ENCODE measurements at regions not wholly inside any gene's neighbourhood (a gene's known extent, or its start where the extent isn't known, plus 50 kb on each side); places are given as distances from the start of the nearest gene placed in this dataset.
"Not testable (repeated sequence)": the region's sequence is repeated elsewhere in the genome, so short reads cannot be mapped to it uniquely, and the experiment has no call there.

DNA sequence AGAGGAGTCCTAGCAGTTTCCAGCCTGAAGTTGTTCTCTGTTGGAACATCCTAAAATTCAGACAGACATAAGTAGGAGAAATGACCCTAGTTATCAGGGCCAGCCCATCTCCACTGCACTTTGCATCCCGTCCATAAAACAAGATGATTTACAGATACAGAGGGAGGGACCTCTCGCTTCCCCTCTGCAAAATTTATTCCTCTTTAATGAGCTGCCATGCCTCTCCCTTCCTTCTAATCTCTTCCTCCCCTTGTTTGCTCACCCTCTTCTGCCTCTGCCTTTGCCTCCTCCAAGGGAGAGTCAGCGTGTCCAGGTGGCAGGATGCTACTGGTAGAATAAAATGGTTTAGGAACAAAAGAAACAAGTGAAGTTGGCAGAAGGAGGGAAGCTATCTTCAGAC lies 351.3 kb downstream of the SOX9 start:
- DNase-seq (ENCODE audit: low spot score): peak; percentile 22

DNA sequence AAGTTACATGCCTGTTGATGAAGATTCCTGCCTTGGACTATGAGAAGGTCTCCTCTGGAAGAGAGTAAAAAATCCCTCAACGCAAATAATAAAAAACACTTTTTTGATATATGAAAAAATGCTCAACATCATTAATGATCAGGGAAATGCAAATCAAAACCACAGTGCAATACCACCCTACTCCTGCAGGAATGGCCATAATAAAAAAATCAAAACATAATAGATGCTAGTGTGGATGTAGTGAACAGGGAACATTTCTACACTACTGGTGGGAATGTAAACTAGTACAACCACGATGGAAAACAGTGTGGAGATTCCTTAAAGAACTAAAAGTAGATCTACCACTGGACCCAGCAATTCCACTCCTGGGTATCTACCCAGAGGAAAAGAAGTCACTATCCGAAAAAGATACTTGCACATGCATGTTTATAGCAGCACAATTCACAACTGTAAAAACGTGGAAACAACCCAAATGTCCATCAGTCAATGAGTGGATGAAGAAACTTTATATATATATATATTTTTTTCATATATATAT lies 352.1 kb downstream of the SOX9 start:
- not testable (repeated sequence) for DNase-seq (ENCODE audit: low spot score)

GRCh38 chr17:72474243-72474642 lies 353.4 kb downstream of the SOX9 start:
- DNase-seq (ENCODE audit: low spot score): no peak

- DNase-seq (ENCODE audit: low spot score): no peak
Observed at GRCh38 chr17:72474719-72475477, 354.1 kb downstream of the SOX9 start.

GRCh38 chr17:72476134-72476533 lies 355.3 kb downstream of the SOX9 start:
- DNase-seq (ENCODE audit: low spot score): no peak

- DNase-seq (ENCODE audit: low spot score): no peak
Observed at GRCh38 chr17:72476575-72476986, 355.8 kb downstream of the SOX9 start.

- DNase-seq (ENCODE audit: low spot score): no peak
Observed at GRCh38 chr17:72477491-72477890, 356.7 kb downstream of the SOX9 start.

GRCh38 chr17:72479113-72479512 lies 358.3 kb downstream of the SOX9 start:
- DNase-seq (ENCODE audit: low spot score): no peak

GRCh38 chr17:72481572-72481971 lies 360.8 kb downstream of the SOX9 start:
- DNase-seq (ENCODE audit: low spot score): no peak

GRCh38 chr17:72485596-72485995 lies 364.8 kb downstream of the SOX9 start:
- DNase-seq (ENCODE audit: low spot score): no peak

DNA sequence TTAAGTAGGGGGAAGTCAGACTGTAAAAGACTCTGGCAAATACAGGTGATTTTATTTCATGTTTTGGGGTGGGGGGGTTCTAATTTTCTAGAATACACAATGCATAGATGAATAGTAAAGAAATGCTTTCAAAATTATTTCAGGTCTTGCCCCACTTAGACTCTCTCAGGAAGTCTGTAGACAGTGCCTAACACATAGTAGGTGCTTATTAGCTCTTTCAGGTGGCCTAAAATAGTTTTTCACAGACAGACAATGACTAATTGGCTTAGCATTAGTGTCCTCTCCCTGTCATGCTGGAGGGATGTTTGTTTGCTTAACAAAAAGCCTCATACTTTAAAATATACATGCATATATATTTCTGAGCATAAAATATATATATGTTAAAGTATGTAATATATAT lies 366.0 kb downstream of the SOX9 start:
- DNase-seq (ENCODE audit: low spot score): no peak

GRCh38 chr17:72487731-72488494 lies 367.1 kb downstream of the SOX9 start:
- DNase-seq (ENCODE audit: low spot score): peak; percentile 49

DNA sequence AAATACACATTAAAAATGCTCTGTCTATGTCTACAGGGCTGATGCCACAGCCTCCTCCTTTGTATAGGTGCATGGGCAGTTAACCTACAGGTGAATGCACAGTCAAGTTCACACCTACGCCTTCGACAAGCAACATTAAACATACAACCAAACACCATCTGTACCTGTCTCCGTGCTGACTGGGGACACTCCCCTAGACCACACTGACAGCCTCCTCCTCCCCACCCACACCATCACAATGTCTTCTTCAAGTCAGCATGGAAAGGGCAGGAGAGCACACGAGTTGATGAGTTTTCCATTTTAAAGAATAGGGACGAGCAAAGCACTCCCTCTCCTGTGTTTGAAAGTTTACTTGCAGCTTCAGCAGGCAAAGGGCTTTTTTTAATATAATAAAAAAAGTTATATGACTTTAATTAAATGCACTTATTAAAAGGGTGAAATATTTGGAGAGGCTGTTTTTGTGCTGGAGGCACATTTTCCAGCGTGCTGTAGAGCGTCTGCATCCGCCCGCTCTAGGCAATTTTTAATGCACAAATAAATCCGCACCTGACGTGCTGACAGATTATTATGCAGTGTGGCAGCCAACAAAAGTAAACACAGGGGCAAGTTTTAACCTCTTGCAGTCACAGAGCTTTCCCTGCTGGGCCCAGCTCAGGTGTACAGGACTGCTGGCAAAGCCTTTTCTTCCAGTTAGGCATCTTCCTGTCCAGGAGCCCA lies 367.9 kb downstream of the SOX9 start:
- peak; percentile 22 for DNase-seq (ENCODE audit: low spot score)

- no peak for DNase-seq (ENCODE audit: low spot score)
Observed at GRCh38 chr17:72489272-72489641, 368.4 kb downstream of the SOX9 start.

DNA sequence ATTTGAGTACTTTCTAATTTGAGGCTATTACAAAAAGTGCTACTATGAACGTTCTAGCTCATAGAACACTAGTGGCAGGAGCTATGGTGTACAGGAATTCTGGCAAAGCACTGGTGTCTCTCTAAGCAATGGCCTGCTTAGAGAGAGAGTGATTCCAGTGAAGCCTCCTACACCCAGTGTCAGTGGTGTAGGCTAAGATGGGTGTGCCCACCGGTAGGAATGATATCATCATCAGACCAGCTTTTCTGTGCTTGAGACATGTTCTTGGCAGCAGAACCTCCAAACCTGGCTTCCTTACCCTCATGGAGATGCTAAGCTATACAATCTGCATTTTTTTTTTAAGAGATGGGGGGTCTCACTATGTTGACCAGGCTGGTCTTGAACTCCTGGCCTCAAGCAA lies 370.3 kb downstream of the SOX9 start:
- peak; percentile 12 for DNase-seq (ENCODE audit: low spot score)

DNA sequence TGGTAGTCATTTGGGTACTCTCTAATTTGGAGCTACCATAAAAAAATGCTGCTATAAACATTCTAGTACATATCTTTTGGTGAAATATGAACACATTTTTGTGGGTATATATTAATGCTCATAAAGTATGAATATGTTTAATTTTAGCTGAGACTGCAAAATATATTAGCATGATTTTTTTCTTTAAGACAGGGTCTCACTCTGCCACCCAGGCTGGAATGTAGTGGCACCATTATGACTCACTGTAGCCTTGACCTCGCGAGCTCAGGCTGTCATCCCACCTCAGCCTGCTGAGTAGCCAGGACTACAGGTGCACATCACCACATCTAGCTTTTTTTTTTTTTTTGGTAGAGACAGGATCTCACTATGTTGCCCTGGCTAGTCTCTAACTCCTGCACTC lies 371.7 kb downstream of the SOX9 start:
- DNase-seq (ENCODE audit: low spot score): peak; percentile 4

- DNase-seq (ENCODE audit: low spot score): no peak
Observed at GRCh38 chr17:72492941-72493340, 372.1 kb downstream of the SOX9 start.

DNA sequence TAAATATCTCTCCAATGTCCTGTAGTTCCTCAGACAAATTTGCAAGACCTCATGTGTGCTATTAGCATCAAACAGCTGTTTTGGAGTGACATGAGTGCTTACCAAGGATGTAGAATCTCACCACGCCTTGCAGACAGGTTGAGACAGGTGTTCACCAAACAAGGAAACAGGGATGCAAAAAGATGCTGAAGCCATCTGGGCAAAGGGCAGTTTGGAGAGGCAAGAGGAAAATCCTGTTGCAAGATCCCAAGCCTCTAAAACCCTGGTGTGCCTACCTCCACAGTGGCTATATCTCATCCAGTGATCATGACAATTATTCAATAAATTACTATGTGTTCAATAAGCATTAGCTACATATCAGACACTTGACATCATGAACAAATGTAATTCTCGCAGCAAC lies 373.7 kb downstream of the SOX9 start:
- DNase-seq (ENCODE audit: low spot score): peak; percentile 12

- DNase-seq (ENCODE audit: low spot score): peak; percentile 2
Observed at GRCh38 chr17:72496461-72496860, 375.6 kb downstream of the SOX9 start.

GRCh38 chr17:72497915-72498314 lies 377.1 kb downstream of the SOX9 start:
- no peak for DNase-seq (ENCODE audit: low spot score)

GRCh38 chr17:72498364-72499210 lies 377.8 kb downstream of the SOX9 start:
- no peak for DNase-seq (ENCODE audit: low spot score)
